ENCODE measurements at regions not wholly inside any gene's neighbourhood (a gene's known extent, or its start where the extent isn't known, plus 50 kb on each side); places are given as distances from the start of the nearest gene placed in this dataset.

DNA sequence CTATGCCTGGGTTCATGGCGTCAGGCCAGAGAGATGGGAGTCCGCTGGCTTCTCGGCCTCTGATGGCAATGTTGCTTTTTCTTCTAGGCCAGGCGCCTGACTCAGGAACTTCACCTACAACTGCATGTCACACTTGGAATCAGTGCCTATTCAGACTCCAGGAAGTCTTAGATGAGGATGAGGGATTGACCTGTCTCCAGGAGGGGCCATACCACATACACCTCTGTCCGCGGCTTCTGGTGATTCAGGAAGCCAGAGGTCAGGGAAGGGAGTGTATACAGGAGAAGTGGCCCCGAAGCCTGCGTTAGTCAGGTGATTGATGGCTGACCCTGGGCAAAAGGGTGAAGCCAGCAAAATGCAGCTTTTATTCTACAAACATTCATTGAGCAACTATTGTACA, 109.1 kb upstream of the RMDN2 start:
- no peaks in the 10 kb centered on the region for H3K36me3 ChIP-seq (ENCODE audit: insufficient read depth)
- no peaks in the 10 kb centered on the region for H3K4me1 ChIP-seq (ENCODE audit: insufficient read depth)
- DNase-seq (ENCODE audit: extremely low spot score), result no peak
- no peak overlapping the region for H3K27ac ChIP-seq (ENCODE audit: low read depth)
- no peak overlapping the region for H3K4me3 ChIP-seq (ENCODE audit: low read depth, low read length)
- WGBS, result 94% methylated on average over 8 of the region's 8 CpGs

DNA sequence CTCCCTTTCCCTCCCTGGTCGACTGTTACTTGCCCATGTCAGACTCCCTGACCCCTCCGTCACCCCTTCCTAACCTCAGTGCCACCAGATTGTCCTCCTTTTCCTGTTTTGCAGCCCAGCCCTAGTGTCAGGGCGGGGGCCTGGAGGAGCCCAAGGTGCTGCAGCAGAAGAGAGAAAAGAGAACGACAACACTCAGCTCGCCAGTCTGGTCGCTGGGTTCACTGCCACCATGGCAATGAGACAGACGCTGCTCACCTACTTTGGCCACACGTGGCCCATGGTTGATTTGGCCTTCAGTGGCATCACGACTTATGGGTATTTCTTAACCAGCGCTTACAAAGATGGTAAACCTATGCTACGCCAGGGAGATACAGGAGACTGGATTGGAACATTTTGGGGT, 108.4 kb upstream of the RMDN2 start:
- H3K4me1 ChIP-seq (ENCODE audit: insufficient read depth), result no peaks in the 10 kb centered on the region
- no peak for DNase-seq (ENCODE audit: extremely low spot score)
- WGBS, result 93% methylated on average over 11 of the region's 11 CpGs
- H3K27ac ChIP-seq (ENCODE audit: low read depth), result no peak overlapping the region
- no peaks in the 10 kb centered on the region for H3K36me3 ChIP-seq (ENCODE audit: insufficient read depth)
- no peak overlapping the region for H3K4me3 ChIP-seq (ENCODE audit: low read depth, low read length)

DNA sequence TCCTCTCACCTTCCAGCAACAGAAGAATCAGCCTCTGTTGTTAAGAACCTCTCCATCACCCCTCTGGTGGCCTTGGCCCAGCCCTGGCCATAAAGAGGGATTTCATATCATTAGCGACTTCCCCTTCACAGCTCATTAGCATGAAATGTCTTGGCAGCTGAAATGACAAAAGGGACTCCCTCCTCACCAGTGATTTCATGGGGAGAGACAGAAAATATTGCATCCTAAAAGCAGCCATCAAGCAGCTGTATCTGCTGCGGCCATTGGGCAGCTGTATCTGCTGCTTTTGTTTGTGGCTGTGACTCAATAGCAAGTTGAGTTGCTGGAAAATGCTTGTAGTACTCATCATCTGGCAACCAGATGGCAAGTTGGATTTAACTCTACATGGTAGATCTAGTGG, 105.9 kb upstream of the RMDN2 start:
- DNase-seq (ENCODE audit: extremely low spot score), result no peak
- Histone ChIP-seq H3K4me1 (ENCODE audit: insufficient read depth) (no peaks in the 10 kb centered on the region), H3K27ac (ENCODE audit: low read depth) (no peak overlapping the region), H3K4me3 (ENCODE audit: low read depth, low read length) (no peak overlapping the region), H3K36me3 (ENCODE audit: insufficient read depth) (no peaks in the 10 kb centered on the region)
- 77% methylated on average over 2 of the region's 2 CpGs for WGBS

DNA sequence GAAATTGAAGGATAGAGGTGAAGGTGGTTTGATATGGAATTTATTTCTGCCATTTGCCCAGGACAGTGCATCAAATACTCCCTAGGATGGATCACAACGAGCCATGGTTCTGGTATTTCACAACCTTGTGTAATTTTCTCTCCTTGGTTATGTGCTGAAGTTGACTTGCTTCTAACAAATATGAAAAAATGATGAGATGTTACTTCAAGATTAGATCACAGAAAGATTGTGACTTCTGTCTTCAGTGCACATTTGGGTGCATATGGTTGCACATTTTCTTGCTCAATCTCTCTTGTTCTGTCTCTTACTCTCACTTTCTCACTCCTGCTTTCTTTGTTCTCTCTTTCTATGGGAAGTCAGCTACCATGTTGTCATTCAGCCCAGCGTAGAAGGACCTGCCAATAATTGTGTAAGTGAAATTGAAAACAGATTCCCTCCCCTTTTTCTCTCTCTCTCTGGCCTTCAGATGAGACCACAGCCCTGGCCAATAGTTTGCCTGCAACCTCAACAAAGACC, 104.6 kb upstream of the RMDN2 start:
- WGBS, result 86% methylated on average over 2 of the region's 2 CpGs
- no peaks in the 10 kb centered on the region for H3K36me3 ChIP-seq (ENCODE audit: insufficient read depth)
- H3K4me1 ChIP-seq (ENCODE audit: insufficient read depth), result no peaks in the 10 kb centered on the region
- H3K27ac ChIP-seq (ENCODE audit: low read depth), result no peak overlapping the region
- DNase-seq (ENCODE audit: extremely low spot score), result no peak
- H3K4me3 ChIP-seq (ENCODE audit: low read depth, low read length), result no peak overlapping the region

DNA sequence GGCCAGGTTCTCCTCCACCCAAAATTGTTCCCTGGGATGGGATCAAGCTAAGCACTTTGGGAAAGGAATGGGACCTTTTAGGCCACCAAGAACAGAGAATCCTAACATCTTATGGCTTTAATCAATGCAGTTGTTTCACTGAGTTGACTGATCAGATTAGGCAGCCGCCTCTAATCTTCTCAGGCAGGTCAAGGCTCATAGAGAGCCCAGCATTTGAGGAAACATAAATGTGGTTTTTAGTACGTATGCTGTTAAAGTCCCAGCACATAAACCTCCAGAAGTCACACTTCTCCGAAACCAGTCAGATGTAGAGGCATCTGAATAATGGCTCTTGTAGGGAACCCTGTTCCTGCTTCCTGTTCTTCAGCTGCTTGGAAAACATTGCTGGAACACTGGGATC, 99.5 kb upstream of the RMDN2 start:
- 82% methylated on average over 3 of the region's 3 CpGs for WGBS
- no peak for DNase-seq (ENCODE audit: extremely low spot score)
- Histone ChIP-seq H3K4me1 (ENCODE audit: insufficient read depth) (no peaks in the 10 kb centered on the region), H3K36me3 (ENCODE audit: insufficient read depth) (no peaks in the 10 kb centered on the region), H3K4me3 (ENCODE audit: low read depth, low read length) (no peak overlapping the region), H3K27ac (ENCODE audit: low read depth) (no peak overlapping the region)

DNA sequence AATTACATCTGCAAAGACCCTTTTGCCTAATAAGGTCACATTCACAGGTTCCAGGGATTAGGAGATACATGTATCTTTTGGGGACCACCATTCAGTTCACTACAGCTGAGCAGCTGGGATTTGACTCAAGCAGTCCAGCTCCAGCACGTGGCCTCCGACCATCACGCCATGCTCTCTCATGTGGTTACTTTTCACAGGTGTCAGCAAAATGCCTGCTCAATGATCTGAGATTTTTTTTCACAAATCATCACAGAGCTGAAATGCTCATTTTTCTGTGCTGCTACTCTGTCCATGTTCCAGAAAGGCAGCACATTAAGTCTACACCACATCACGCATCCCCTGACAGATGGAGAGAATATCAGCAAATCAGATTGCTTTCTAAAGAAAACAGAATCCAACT, 98.5 kb upstream of the RMDN2 start:
- H3K27ac ChIP-seq (ENCODE audit: low read depth), result no peak overlapping the region
- H3K4me3 ChIP-seq (ENCODE audit: low read depth, low read length), result no peak overlapping the region
- no peaks in the 10 kb centered on the region for H3K4me1 ChIP-seq (ENCODE audit: insufficient read depth)
- no peaks in the 10 kb centered on the region for H3K36me3 ChIP-seq (ENCODE audit: insufficient read depth)
- 98% methylated on average over 4 of the region's 4 CpGs for WGBS
- no peak for DNase-seq (ENCODE audit: extremely low spot score)

DNA sequence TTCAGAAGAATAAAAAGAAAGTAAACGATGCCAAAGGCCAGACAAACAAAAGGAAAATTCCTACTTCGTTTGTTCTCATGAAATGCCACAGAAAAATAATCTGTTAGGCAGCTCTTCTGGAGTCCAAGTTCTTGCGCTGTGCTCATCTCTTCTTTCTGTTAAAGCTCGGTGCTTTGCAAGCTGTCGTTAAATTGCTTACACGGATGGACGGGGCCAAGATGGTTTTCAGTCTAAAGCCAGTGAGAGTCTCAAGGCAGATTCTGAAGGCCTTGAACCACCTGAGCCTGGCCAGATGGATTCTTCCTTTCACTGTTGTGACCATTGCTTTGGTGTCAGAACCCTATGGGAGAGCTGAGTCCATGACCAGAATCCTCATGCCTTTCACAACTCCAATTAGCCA, 97.6 kb upstream of the RMDN2 start:
- H3K27ac ChIP-seq (ENCODE audit: low read depth), result no peak overlapping the region

DNA sequence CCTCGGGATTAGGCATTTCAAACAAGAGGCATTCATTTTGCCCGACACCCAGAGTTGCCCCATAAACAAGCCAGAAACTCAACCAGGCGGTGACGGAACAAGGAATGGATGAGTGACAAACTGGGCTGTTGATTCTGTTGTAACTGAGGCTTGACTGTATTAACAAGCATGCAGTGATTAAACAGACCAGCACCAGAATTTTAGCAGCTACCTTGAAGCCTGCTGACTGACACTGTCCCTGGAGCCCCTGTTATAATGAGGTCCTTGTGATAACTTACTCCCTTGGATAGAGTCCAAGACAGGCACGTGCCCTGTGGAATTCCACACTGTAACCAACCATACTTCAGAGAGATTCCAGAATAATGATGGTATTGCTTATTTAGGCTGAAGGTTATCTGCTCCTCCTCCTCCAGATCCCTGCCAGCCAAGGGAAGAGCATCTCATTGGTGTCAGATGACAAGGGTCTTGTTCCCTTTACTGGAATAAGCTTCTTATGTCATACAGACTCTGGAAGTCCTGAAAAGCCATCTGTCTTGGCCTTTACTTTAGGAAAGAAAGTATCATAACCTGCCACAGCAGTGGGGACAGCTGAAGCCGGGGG, 97.1 kb upstream of the RMDN2 start:
- no peak overlapping the region for H3K27ac ChIP-seq (ENCODE audit: low read depth)
- no peaks in the 10 kb centered on the region for H3K4me1 ChIP-seq (ENCODE audit: insufficient read depth)
- no peak overlapping the region for H3K4me3 ChIP-seq (ENCODE audit: low read depth, low read length)
- WGBS, result 57% methylated on average over 6 of the region's 6 CpGs
- DNase-seq (ENCODE audit: extremely low spot score), result no peak
- H3K36me3 ChIP-seq (ENCODE audit: insufficient read depth), result no peaks in the 10 kb centered on the region

More for the DNA sequence above, 97.6 kb upstream of the RMDN2 start:
- DNase-seq (ENCODE audit: extremely low spot score), result no peak
- no peak overlapping the region for H3K4me3 ChIP-seq (ENCODE audit: low read depth, low read length)
- H3K36me3 ChIP-seq (ENCODE audit: insufficient read depth), result no peaks in the 10 kb centered on the region
- WGBS, result 62% methylated on average over 7 of the region's 7 CpGs
- no peaks in the 10 kb centered on the region for H3K4me1 ChIP-seq (ENCODE audit: insufficient read depth)

DNA sequence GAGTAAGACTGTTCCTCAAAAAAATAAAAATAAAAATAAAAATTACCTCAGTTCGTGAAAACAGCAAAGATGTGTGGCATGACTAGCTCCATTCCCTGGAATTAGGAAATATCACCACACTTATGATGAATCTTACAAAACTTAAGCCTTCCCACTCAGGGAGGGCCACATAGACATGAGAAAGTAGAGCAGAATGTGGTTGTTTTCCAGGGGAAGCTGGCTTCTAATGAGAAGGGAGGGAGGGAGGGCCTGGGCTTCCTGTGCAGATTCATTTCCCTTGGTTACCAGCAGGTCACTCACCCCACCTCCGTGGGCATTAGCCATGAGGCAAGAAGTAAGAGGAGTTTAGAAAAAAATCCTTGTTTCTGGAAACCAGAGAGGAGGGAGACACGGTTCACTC, 95.9 kb upstream of the RMDN2 start:
- no peak overlapping the region for H3K4me3 ChIP-seq (ENCODE audit: low read depth, low read length)
- no peak overlapping the region for H3K27ac ChIP-seq (ENCODE audit: low read depth)
- H3K36me3 ChIP-seq (ENCODE audit: insufficient read depth), result no peaks in the 10 kb centered on the region
- WGBS, result 43% methylated on average over 3 of the region's 3 CpGs
- DNase-seq (ENCODE audit: extremely low spot score), result no peak
- H3K4me1 ChIP-seq (ENCODE audit: insufficient read depth), result no peaks in the 10 kb centered on the region

DNA sequence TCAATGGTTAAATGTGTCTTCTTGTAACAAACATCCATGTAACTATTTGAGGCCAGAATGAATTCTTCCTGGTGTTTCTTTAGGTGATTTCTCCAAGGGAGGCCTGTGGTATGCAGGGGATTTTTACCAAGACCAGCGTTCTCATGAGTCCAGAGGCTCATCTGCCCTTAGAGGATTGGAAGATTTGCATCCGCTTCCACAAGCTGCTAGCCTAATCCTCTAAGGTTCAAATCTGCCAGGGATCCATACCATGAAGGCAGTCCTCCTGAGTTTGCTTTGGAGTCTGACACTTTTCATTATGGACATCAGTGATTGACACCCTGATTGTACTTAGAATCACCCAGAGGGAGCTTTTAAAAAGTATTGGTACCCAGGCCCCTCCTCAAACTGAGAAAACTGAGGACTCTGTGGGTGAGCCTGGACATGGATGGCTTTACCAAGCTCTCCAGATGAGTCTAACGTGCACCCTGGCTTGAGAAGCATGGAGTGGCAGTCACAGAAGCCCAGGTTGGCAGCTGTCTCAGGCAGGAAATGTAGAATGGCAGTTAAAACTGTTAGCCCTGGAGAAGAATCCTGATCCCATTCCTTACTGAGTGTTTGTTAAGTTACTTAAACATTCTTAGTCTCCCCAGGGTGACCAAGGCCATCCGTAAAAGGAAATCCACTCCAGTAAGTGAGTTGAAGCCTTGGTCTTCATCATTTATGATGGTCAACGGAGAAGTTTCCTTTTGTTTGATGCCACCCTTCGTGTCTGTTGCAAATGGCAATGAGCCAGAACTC, 95.3 kb upstream of the RMDN2 start:
- H3K27ac ChIP-seq (ENCODE audit: low read depth), result no peak overlapping the region
- no peaks in the 10 kb centered on the region for H3K4me1 ChIP-seq (ENCODE audit: insufficient read depth)
- DNase-seq (ENCODE audit: extremely low spot score), result no peak
- no peak overlapping the region for H3K4me3 ChIP-seq (ENCODE audit: low read depth, low read length)
- WGBS, result 44% methylated on average over 6 of the region's 6 CpGs
- H3K36me3 ChIP-seq (ENCODE audit: insufficient read depth), result no peaks in the 10 kb centered on the region

DNA sequence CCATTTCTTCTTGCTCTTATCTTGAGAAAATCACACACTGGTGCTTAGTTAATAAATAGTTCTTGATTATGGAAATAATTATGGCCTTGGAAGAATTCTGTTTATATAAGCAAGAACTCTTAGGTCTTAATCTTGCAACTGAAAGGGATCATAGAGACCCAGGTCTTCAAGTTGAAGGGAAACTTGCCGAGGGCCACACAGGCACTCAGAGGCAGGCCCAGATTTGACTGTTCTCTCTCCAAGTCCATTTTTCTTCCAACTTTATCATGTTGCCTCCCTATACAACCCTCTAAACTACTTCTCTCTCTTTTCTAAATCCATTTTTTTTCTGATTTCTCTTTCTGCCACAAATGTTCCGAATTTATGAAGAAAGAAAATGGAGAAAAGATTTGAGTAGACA, 94.5 kb upstream of the RMDN2 start:
- 70% methylated on average over 2 of the region's 2 CpGs for WGBS
- DNase-seq (ENCODE audit: extremely low spot score), result no peak
- H3K36me3 ChIP-seq (ENCODE audit: insufficient read depth), result no peaks in the 10 kb centered on the region
- no peak overlapping the region for H3K27ac ChIP-seq (ENCODE audit: low read depth)
- H3K4me3 ChIP-seq (ENCODE audit: low read depth, low read length), result no peak overlapping the region
- no peaks in the 10 kb centered on the region for H3K4me1 ChIP-seq (ENCODE audit: insufficient read depth)

DNA sequence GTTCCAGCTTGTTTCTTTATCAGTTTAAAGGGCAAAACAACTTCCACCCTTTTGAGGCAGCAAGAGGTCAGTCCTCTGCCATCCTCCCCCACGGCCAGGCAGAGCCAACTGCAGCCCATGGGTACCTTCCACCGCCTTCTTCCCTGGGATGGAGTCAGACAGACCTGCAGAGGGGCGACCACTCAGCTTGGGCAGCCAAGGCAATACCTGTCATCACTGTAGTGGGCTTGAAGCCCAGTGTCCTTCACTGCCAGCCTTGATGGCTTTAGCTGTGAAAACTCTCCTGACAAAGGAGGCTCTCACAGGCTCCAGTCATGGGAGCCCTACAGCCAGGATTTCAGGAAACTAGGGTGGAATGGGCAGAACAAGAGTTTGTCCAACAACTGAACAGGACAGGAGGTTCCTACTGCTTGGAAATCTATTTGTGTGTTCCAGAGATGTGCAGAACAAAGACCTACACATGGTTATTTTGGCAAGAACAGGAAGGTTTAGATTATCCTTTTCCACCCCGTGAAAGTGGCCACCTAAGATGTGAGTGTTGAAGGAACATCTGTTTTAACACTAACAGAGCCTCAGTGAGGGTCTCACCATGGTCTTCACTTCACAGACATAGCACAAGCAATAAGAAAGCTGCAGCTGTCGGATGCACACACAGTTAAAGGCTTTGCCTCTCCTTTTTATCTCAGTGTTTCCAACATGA, 93.9 kb upstream of the RMDN2 start:
- DNase-seq (ENCODE audit: extremely low spot score), result no peak
- WGBS, result 71% methylated on average over 5 of the region's 5 CpGs
- H3K4me1 ChIP-seq (ENCODE audit: insufficient read depth), result no peaks in the 10 kb centered on the region
- no peak overlapping the region for H3K4me3 ChIP-seq (ENCODE audit: low read depth, low read length)
- H3K36me3 ChIP-seq (ENCODE audit: insufficient read depth), result no peaks in the 10 kb centered on the region
- H3K27ac ChIP-seq (ENCODE audit: low read depth), result no peak overlapping the region

DNA sequence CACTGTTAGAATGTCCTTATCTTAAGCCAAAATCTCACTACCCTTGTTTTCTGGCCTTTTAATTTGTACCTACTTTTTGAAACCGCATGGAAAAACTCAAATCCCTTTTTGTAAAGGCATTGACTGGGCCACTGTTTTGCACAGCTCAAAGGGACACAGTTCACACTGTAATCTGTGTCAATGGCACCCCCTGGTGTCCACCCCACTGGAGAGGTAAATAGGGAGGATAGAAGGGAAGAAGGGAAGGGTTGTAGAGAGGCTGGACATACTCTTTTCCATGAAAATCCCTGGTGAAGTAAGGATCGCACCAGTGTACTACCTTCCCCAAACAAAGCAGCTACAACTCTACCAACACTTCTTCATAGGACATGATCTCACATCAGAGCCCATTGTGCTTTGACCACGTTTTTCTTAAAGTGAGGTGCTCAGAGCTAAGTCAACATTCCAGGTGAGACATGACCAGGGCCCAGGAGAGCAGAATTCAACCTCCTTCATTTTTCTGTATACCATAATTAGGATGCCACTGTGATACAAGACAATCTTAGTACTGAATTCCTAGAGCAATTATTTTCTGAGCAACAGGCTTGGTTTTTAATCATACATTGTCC, 92.4 kb upstream of the RMDN2 start:
- no peak overlapping the region for H3K27ac ChIP-seq (ENCODE audit: low read depth)
- 45% methylated on average over 3 of the region's 3 CpGs for WGBS
- no peaks in the 10 kb centered on the region for H3K4me1 ChIP-seq (ENCODE audit: insufficient read depth)

DNA sequence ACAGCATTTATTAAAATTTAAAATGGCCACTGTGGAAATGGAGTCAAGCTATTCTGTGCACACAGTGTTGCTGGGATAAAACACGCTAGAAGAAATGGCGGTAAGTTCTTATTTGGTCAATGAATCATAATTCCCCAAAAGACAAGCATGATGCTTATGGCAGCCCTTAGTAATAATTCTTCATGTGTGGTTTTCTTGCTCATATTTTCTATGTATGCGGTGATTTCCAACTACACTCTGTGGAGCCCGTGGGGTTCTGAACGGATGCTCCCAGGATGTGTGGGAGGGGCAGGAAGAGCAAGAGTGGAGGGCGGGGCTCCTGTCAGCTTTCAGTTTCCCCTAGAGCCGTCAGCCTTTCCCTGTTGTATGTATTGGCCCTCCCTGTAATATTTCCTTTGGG, 91.7 kb upstream of the RMDN2 start:
- H3K4me3 ChIP-seq (ENCODE audit: low read depth, low read length), result no peak overlapping the region
- no peaks in the 10 kb centered on the region for H3K4me1 ChIP-seq (ENCODE audit: insufficient read depth)
- DNase-seq (ENCODE audit: extremely low spot score), result no peak
- H3K27ac ChIP-seq (ENCODE audit: low read depth), result no peak overlapping the region
- 47% methylated on average over 7 of the region's 7 CpGs for WGBS
- H3K36me3 ChIP-seq (ENCODE audit: insufficient read depth), result no peaks in the 10 kb centered on the region

More for the DNA sequence above, 92.4 kb upstream of the RMDN2 start:
- DNase-seq (ENCODE audit: extremely low spot score), result no peak
- Histone ChIP-seq H3K4me3 (ENCODE audit: low read depth, low read length) (no peak overlapping the region), H3K36me3 (ENCODE audit: insufficient read depth) (no peaks in the 10 kb centered on the region)
